ENCODE measurements at regions not wholly inside any gene's neighbourhood (a gene's known extent, or its start where the extent isn't known, plus 50 kb on each side); places are given as distances from the start of the nearest gene placed in this dataset.

GRCh38 chr2:207254591-207255464 lies 89.1 kb upstream of the KLF7 start:
- H3K36me3 Mint-ChIP-seq (ENCODE audit: insufficient read depth): no peaks in the 10 kb centered on the region
- ATAC-seq (replicated peaks; ENCODE audit: extremely low read depth, poor library complexity, severe bottlenecking) (no peak), DNase-seq (ENCODE audit: low spot score in 2 of 2) (no peak)
- peaks cover 17% of the 10 kb centered on the region for H3K27me3 Mint-ChIP-seq
- H3K9me3 Mint-ChIP-seq: no peaks in the 10 kb centered on the region
- H3K4me3 Mint-ChIP-seq: no peak overlapping the region
- H3K27ac Mint-ChIP-seq (ENCODE audit: low read depth): no peak overlapping the region
- no peaks in the 10 kb centered on the region for H3K4me1 Mint-ChIP-seq

- no peaks in the 10 kb centered on the region for H3K4me1 Mint-ChIP-seq
- no peaks in the 10 kb centered on the region for H3K9me3 Mint-ChIP-seq
- no peak overlapping the region for H3K27ac Mint-ChIP-seq (ENCODE audit: low read depth)
- no peaks in the 10 kb centered on the region for H3K36me3 Mint-ChIP-seq (ENCODE audit: insufficient read depth)
- peaks cover 27% of the 10 kb centered on the region for H3K27me3 Mint-ChIP-seq
- ATAC-seq (replicated peaks; ENCODE audit: extremely low read depth, poor library complexity, severe bottlenecking) (no peak), DNase-seq (ENCODE audit: low spot score in 2 of 2) (no peak)
- no peak overlapping the region for H3K4me3 Mint-ChIP-seq
Measured at GRCh38 chr2:207255565-207256470, 90.1 kb upstream of the KLF7 start.

GRCh38 chr2:207256476-207257207 lies 90.9 kb upstream of the KLF7 start:
- no peak for DNase-seq (ENCODE audit: low spot score in 2 of 2)
- no peak for ATAC-seq (replicated peaks; ENCODE audit: extremely low read depth, poor library complexity, severe bottlenecking)
- Mint-ChIP-seq H3K27me3 (peaks cover 35% of the 10 kb centered on the region), H3K36me3 (ENCODE audit: insufficient read depth) (no peaks in the 10 kb centered on the region), H3K4me1 (no peaks in the 10 kb centered on the region), H3K9me3 (no peaks in the 10 kb centered on the region), H3K27ac (ENCODE audit: low read depth) (no peak overlapping the region), H3K4me3 (no peak overlapping the region)

- Mint-ChIP-seq H3K36me3 (ENCODE audit: insufficient read depth) (no peaks in the 10 kb centered on the region), H3K4me3 (no peak overlapping the region), H3K27me3 (peaks cover 36% of the 10 kb centered on the region), H3K27ac (ENCODE audit: low read depth) (no peak overlapping the region), H3K9me3 (no peaks in the 10 kb centered on the region), H3K4me1 (no peaks in the 10 kb centered on the region)
- DNase-seq (ENCODE audit: low spot score in 2 of 2) (no peak), ATAC-seq (replicated peaks; ENCODE audit: extremely low read depth, poor library complexity, severe bottlenecking) (no peak)
Measured at GRCh38 chr2:207257251-207258250, 91.8 kb upstream of the KLF7 start.

GRCh38 chr2:207258263-207258991 lies 92.7 kb upstream of the KLF7 start:
- H3K4me1 Mint-ChIP-seq: no peaks in the 10 kb centered on the region
- H3K9me3 Mint-ChIP-seq: no peaks in the 10 kb centered on the region
- ATAC-seq (replicated peaks; ENCODE audit: extremely low read depth, poor library complexity, severe bottlenecking) (no peak), DNase-seq (ENCODE audit: low spot score in 2 of 2) (no peak)
- H3K36me3 Mint-ChIP-seq (ENCODE audit: insufficient read depth): no peaks in the 10 kb centered on the region
- H3K27ac Mint-ChIP-seq (ENCODE audit: low read depth): no peak overlapping the region
- H3K4me3 Mint-ChIP-seq: no peak overlapping the region
- H3K27me3 Mint-ChIP-seq: peaks cover 36% of the 10 kb centered on the region

- Mint-ChIP-seq H3K9me3 (no peaks in the 10 kb centered on the region), H3K36me3 (ENCODE audit: insufficient read depth) (no peaks in the 10 kb centered on the region), H3K27me3 (peaks cover 34% of the 10 kb centered on the region), H3K27ac (ENCODE audit: low read depth) (no peak overlapping the region), H3K4me1 (no peaks in the 10 kb centered on the region), H3K4me3 (no peak overlapping the region)
- ATAC-seq (replicated peaks; ENCODE audit: extremely low read depth, poor library complexity, severe bottlenecking) (no peak), DNase-seq (ENCODE audit: low spot score in 2 of 2) (no peak)
Measured at GRCh38 chr2:207260021-207260420, 94.3 kb upstream of the KLF7 start.

GRCh38 chr2:207260947-207261346 lies 95.2 kb upstream of the KLF7 start:
- Mint-ChIP-seq H3K27ac (ENCODE audit: low read depth) (no peak overlapping the region), H3K36me3 (ENCODE audit: insufficient read depth) (no peaks in the 10 kb centered on the region), H3K27me3 (peaks cover 25% of the 10 kb centered on the region), H3K4me1 (no peaks in the 10 kb centered on the region), H3K9me3 (no peaks in the 10 kb centered on the region), H3K4me3 (no peak overlapping the region)
- DNase-seq (ENCODE audit: low spot score in 2 of 2) (no peak), ATAC-seq (replicated peaks; ENCODE audit: extremely low read depth, poor library complexity, severe bottlenecking) (no peak)

GRCh38 chr2:207264310-207264709 lies 98.6 kb upstream of the KLF7 start:
- ATAC-seq (replicated peaks; ENCODE audit: extremely low read depth, poor library complexity, severe bottlenecking): no peak
- Mint-ChIP-seq H3K4me1 (no peaks in the 10 kb centered on the region), H3K9me3 (no peaks in the 10 kb centered on the region), H3K27ac (ENCODE audit: low read depth) (no peak overlapping the region), H3K4me3 (no peak overlapping the region), H3K36me3 (ENCODE audit: insufficient read depth) (no peaks in the 10 kb centered on the region), H3K27me3 (peaks cover 24% of the 10 kb centered on the region)
- no peak for DNase-seq (ENCODE audit: low spot score in 2 of 2)

- Mint-ChIP-seq H3K36me3 (ENCODE audit: insufficient read depth) (no peaks in the 10 kb centered on the region), H3K27me3 (peaks cover 13% of the 10 kb centered on the region), H3K4me1 (no peaks in the 10 kb centered on the region), H3K27ac (ENCODE audit: low read depth) (no peak overlapping the region), H3K9me3 (no peaks in the 10 kb centered on the region), H3K4me3 (no peak overlapping the region)
- DNase-seq (ENCODE audit: low spot score in 2 of 2): no peak
- ATAC-seq (replicated peaks; ENCODE audit: extremely low read depth, poor library complexity, severe bottlenecking): no peak
Measured at GRCh38 chr2:207265332-207265731, 99.6 kb upstream of the KLF7 start.

- Mint-ChIP-seq H3K4me3 (no peak overlapping the region), H3K36me3 (ENCODE audit: insufficient read depth) (no peaks in the 10 kb centered on the region)
- no peak for ATAC-seq (replicated peaks; ENCODE audit: extremely low read depth, poor library complexity, severe bottlenecking)
Measured at GRCh38 chr2:207265869-207266268, 100.1 kb upstream of the KLF7 start.

GRCh38 chr2:207266648-207267047 lies 100.9 kb upstream of the KLF7 start:
- Mint-ChIP-seq H3K36me3 (ENCODE audit: insufficient read depth) (no peaks in the 10 kb centered on the region), H3K9me3 (no peaks in the 10 kb centered on the region), H3K4me1 (no peaks in the 10 kb centered on the region), H3K4me3 (no peak overlapping the region), H3K27me3 (peaks cover under 1% of the 10 kb centered on the region), H3K27ac (ENCODE audit: low read depth) (no peak overlapping the region)
- DNase-seq (ENCODE audit: low spot score in 2 of 2) (no peak), ATAC-seq (replicated peaks; ENCODE audit: extremely low read depth, poor library complexity, severe bottlenecking) (no peak)

More at GRCh38 chr2:207265869-207266268, 100.1 kb upstream of the KLF7 start:
- no peak for DNase-seq (ENCODE audit: low spot score in 2 of 2)
- H3K4me1 Mint-ChIP-seq: no peaks in the 10 kb centered on the region
- H3K9me3 Mint-ChIP-seq: no peaks in the 10 kb centered on the region
- no peak overlapping the region for H3K27ac Mint-ChIP-seq (ENCODE audit: low read depth)
- peaks cover 8% of the 10 kb centered on the region for H3K27me3 Mint-ChIP-seq

Measured in central memory CD8-positive, alpha-beta T cell (primary cell).